ENCODE measurements at regions not wholly inside any gene's neighbourhood (a gene's known extent, or its start where the extent isn't known, plus 50 kb on each side); places are given as distances from the start of the nearest gene placed in this dataset.

GRCh38 chr18:68623342-68623741 is 91.6 kb downstream of the TMX3 start:
- peak in 11 of 14 donors; percentile 3 to 63 (median 15) for DNase-seq

- no peak for DNase-seq
Measured at GRCh38 chr18:68611311-68611710, 103.6 kb downstream of the TMX3 start.

- peak in 1 of 14 donors; percentile 88 for DNase-seq
Measured at GRCh38 chr18:68608851-68609490, 105.9 kb downstream of the TMX3 start.

GRCh38 chr18:68607852-68608251 is 107.1 kb downstream of the TMX3 start:
- no peak for DNase-seq

- no peak for DNase-seq
Measured at GRCh38 chr18:68604256-68604655, 110.7 kb downstream of the TMX3 start.

GRCh38 chr18:68596016-68596415 is 118.9 kb downstream of the TMX3 start:
- no peak for DNase-seq

- no peak for DNase-seq
Measured at GRCh38 chr18:68588169-68588568, 126.7 kb downstream of the TMX3 start.

- no peak for DNase-seq
Measured at GRCh38 chr18:68583685-68584084, 131.2 kb downstream of the TMX3 start.

- no peak for DNase-seq
Measured at GRCh38 chr18:68574311-68574710, 140.6 kb downstream of the TMX3 start.

- DNase-seq: peak in 1 of 14 donors; percentile 43
Measured at GRCh38 chr18:68569936-68570335, 145.0 kb downstream of the TMX3 start.

- DNase-seq: no peak
Measured at GRCh38 chr18:68568364-68569155, 146.3 kb downstream of the TMX3 start.

- DNase-seq: no peak
Measured at GRCh38 chr18:68566991-68567390, 147.9 kb downstream of the TMX3 start.

- DNase-seq: no peak
Measured at GRCh38 chr18:68564961-68565360, 149.9 kb downstream of the TMX3 start.

- no peak for DNase-seq
Measured at GRCh38 chr18:68564351-68564750, 150.6 kb downstream of the TMX3 start.

- no peak for DNase-seq
Measured at GRCh38 chr18:68560128-68560527, 154.8 kb downstream of the TMX3 start.

GRCh38 chr18:68557183-68557582 is 157.7 kb downstream of the TMX3 start:
- DNase-seq: peak in 1 of 14 donors; percentile 72

- DNase-seq: no peak
Measured at GRCh38 chr18:68555879-68556301, 159.0 kb downstream of the TMX3 start.

- no peak for DNase-seq
Measured at GRCh38 chr18:68548904-68549870, 165.7 kb downstream of the TMX3 start.

GRCh38 chr18:68543344-68543743 is 171.6 kb downstream of the TMX3 start:
- DNase-seq: no peak

GRCh38 chr18:68542846-68543245 is 172.1 kb downstream of the TMX3 start:
- DNase-seq: no peak

GRCh38 chr18:68533641-68534040 is 181.3 kb downstream of the TMX3 start:
- no peak for DNase-seq

- peak in 6 of 14 donors; percentile 2 to 12 (median 8) for DNase-seq
Measured at GRCh38 chr18:68532328-68532885, 182.5 kb downstream of the TMX3 start.
